ENCODE measurements at regions not wholly inside any gene's neighbourhood (a gene's known extent, or its start where the extent isn't known, plus 50 kb on each side); places are given as distances from the start of the nearest gene placed in this dataset.
A peak's percentile ranks its signal among the peaks of the same experiment; 100 is the strongest.

DNA sequence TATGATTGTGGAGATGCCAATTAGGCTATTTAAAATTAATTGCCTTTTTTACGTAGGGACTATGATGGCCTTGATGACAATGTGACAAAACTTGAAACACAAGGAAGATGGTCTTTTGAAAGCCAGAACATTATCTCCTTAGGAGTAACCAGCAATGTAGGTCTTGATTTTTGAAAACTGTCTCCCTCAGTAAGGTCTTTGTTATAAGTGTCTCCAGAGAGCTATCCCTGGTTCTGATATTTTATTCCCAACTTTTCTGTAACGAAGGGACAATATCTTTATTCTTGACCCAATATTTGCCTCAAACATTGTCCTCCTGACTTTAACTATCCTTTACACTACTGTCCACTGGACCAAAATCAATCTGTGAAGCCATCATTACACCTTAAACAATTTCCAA lies 493.2 kb downstream of the CCDC85A start:
- no peak overlapping the region for H3K4me3 ChIP-seq (ENCODE audit: control insufficient read depth, low read depth, low read length)
- DNase-seq (ENCODE audit: low read depth), result no peak
- TF ChIP-seq CTCF (IDR thresholded peaks at IDR 0.05; ENCODE audit: control insufficient read depth, insufficient read depth, low read depth, low read length, missing control alignments), result no peak

DNA sequence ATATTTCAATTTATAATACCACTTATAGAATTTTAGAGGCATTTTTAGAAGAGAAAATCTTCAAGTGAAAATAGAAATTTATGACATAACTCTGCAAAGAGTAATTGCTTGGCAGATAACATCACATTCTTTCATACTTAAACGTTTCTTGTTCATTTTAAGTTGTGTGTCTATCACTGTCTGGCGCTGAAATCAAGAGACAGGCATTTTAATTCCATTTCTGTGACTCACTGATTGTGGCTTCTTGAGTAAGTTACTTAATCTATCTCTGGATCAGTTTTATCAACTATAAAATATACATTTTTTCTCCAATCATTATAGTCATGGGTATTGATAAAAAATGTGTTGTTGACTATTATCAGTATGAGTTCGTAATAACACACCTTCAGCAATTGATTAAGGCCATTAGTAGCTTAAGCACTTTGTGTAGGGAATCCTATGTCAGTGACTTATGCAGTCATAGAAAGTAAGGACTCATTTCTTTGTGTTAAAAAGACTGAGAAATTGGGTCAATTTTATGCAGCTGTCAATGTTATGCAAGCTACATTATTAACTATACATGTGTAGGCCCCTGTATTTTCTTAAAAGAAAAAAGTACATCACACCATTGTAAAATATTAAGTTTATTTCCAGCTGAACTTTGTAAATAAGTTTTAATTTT lies 497.3 kb downstream of the CCDC85A start:
- TF ChIP-seq CTCF (IDR thresholded peaks at IDR 0.05; ENCODE audit: control insufficient read depth, insufficient read depth, low read depth, low read length, missing control alignments), result no peak
- H3K4me3 ChIP-seq (ENCODE audit: control insufficient read depth, low read depth, low read length), result no peak overlapping the region
- peak; percentile 24 for DNase-seq (ENCODE audit: low read depth)

DNA sequence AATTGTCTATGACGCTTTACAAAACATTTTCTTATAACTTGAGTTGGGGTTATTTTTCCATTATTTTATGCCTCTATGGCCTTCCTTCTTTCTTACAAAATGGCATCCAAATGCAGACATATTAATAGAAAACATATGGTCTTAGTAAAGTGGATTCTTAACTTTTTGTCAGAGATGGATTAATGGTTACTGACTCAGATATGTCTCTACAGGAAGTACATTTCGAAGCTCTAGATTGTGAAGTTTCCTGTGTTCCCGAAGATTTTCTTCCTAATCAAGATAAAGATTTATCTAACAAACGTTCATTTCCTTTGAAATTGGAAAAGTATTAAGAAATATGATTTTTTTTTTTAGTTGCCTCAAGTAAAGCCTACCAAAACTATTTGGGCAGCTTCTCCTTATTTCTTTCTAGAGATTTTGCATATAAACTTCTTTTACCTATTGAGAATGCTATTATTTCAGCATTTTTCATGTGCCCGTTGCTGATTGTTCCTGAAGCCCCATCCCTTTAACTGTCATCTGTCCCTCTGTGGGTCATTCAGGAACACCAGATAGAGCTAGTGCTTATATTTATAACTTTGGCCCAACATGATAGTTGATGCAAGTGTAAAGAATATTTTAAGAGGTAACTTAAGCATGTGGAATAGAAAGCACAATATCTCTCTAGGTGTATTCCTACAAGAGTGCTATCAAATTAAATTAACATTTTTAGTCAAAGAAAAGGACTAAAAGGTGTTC lies 498.0 kb downstream of the CCDC85A start:
- H3K4me3 ChIP-seq (ENCODE audit: control insufficient read depth, low read depth, low read length), result no peak overlapping the region
- no peak for TF ChIP-seq CTCF (IDR thresholded peaks at IDR 0.05; ENCODE audit: control insufficient read depth, insufficient read depth, low read depth, low read length, missing control alignments)
- no peak for DNase-seq (ENCODE audit: low read depth)

DNA sequence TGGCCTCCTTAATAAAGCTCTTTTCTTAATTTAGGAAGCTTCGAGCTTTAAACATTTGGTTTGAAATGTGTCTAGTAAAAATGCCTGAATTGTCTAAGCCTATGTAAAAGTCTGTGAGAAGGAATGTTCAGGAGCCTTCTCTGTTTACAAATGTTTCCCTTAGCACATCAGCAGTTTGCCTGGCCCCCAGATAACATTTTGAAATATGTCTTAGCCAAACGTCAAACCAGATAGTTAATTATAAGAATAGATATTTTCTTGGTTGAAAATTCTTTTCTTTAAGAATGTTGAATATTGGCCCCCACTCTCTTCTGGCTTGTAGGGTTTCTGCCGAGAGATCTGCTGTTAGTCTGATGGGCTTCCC lies 498.6 kb downstream of the CCDC85A start:
- TF ChIP-seq CTCF (IDR thresholded peaks at IDR 0.05; ENCODE audit: control insufficient read depth, insufficient read depth, low read depth, low read length, missing control alignments), result no peak
- no peak for DNase-seq (ENCODE audit: low read depth)
- no peak overlapping the region for H3K4me3 ChIP-seq (ENCODE audit: control insufficient read depth, low read depth, low read length)

DNA sequence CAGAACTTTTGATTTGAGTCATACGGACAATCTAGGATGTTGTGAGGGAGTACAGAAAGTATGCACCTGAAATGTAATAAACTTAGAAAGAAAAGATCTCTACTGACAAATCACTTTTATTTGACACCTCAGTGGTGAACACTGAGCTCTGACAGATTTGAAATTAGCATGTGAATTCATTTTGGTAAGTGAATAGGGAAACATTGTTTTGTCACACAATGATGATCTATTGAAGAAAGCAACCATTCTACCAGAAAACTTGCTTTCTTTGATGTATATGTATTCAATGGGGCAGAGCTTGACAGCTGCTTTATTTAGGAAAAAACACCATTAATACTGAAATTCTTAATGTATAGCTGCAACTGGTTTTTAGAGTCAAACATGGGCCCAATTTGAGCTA lies 500.5 kb downstream of the CCDC85A start:
- no peak overlapping the region for H3K4me3 ChIP-seq (ENCODE audit: control insufficient read depth, low read depth, low read length)
- TF ChIP-seq CTCF (IDR thresholded peaks at IDR 0.05; ENCODE audit: control insufficient read depth, insufficient read depth, low read depth, low read length, missing control alignments), result no peak
- DNase-seq (ENCODE audit: low read depth), result no peak

DNA sequence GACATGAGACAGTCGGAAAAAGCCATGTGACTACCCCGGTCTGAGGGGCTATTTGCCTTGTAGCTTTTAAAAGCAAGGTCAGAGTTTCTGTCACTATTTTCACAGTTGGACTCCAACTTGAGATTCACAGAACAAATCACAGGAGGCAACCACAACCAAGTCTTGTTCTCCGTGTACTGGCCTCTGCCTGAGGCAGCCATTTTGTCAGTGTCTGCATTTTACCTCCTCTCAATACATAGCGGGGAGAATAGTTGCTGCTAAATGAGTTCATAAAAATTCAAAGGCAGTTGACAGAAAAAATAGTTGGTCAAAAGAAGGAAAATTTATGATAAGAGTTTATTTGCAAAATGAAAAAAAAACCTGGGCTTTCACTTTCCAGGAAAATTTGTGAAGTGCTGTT lies 501.4 kb downstream of the CCDC85A start:
- no peak for TF ChIP-seq CTCF (IDR thresholded peaks at IDR 0.05; ENCODE audit: control insufficient read depth, insufficient read depth, low read depth, low read length, missing control alignments)
- DNase-seq (ENCODE audit: low read depth), result no peak
- H3K4me3 ChIP-seq (ENCODE audit: control insufficient read depth, low read depth, low read length), result no peak overlapping the region

Data from AG09309 (cell line).